Activated CD8-positive, alpha-beta T cell treated with anti-CD3 and anti-CD28 coated beads for 36 hours (primary cell): ENCODE measurements at regions not wholly inside any gene's neighbourhood (a gene's known extent, or its start where the extent isn't known, plus 50 kb on each side); places are given as distances from the start of the nearest gene placed in this dataset.

Experiments
- ATAC-seq: fragments of 200-7000 bp; cut with Tn5 transposase; one replicate; pipeline ENCODE4 v1.10.0; 2021; ENCODE audit warnings: mild to moderate bottlenecking, moderate library complexity
- CTCF ChIA-PET: fragments of 350-600 bp; sonication (Branson Sonifier 250); formaldehyde crosslinking; loops from one replicate; lab custom pipeline; 2021; ENCODE audit warnings: antibody characterized with exemption; lab: Charles Lee
- POLR2A ChIA-PET: fragments of 350-600 bp; sonication (Branson Sonifier 250); formaldehyde crosslinking; loops from one replicate; lab custom pipeline; 2021; ENCODE audit warnings: antibody characterized with exemption; lab: Charles Lee
- DNase-seq: peaks from one replicate; pipeline ENCODE4 v3.0.0-alpha.2; 2020
- H3K27ac Mint-ChIP-seq: one replicate; pipeline ENCODE4 v1.8.0; 2021; ENCODE audit warnings: mild to moderate bottlenecking, mixed read lengths
- H3K27me3 Mint-ChIP-seq: one replicate; pipeline ENCODE4 v1.8.0; 2021; ENCODE audit warnings: mixed read lengths
- H3K36me3 Mint-ChIP-seq: one replicate; pipeline ENCODE4 v1.8.0; 2021; ENCODE audit warnings: low read depth, mixed read lengths
- H3K4me1 Mint-ChIP-seq: one replicate; pipeline ENCODE4 v1.8.0; 2021; ENCODE audit warnings: low read depth, mixed read lengths
- H3K4me3 Mint-ChIP-seq: one replicate; pipeline ENCODE4 v1.8.0; 2021; ENCODE audit warnings: mild to moderate bottlenecking, moderate library complexity, mixed read lengths
- H3K9me3 Mint-ChIP-seq: one replicate; pipeline ENCODE4 v1.8.0; 2021; ENCODE audit warnings: mixed read lengths
- intact Hi-C: fragments of 100-400 bp; cut with micrococcal nuclease; formaldehyde crosslinking; loops from one replicate; pipeline ENCODE4 v1.10.0; 2022
- TF ChIP-seq, protein P1 (sequence below): fragments of 200-600 bp; IDR thresholded peaks from one replicate; pipeline ENCODE4 v1.8.0; 2022; ENCODE audit warnings: antibody characterized with exemption, mild to moderate bottlenecking

DNA sequence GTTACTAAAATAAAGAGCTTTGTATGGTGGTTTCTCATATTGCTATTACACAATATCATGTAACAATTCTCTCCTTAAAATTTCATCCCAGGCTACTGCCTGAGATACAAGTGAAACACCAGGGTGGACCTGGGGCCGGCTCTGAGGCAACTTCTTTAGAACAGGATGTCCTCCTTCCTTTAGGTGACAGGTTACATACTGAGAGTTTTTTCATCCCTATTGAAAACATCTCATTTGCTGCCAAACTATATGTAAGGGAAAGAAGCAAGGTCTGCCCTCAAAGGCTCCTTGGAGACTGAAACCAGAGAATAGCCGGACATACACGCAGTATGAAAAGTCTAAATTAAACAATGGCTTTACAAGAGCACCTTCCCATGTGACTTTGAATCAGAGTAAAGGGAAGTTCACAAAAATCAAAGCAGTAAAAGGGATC, 139.9 kb downstream of the DUSP6 start:
- Mint-ChIP-seq H3K4me3 (no peak overlapping the region), H3K4me1 (peaks cover 8% of the 10 kb centered on the region), H3K27me3 (no peaks in the 10 kb centered on the region), H3K36me3 (no peaks in the 10 kb centered on the region), H3K27ac (no peak overlapping the region), H3K9me3 (no peaks in the 10 kb centered on the region)
- no peak for ATAC-seq
- CTCF ChIA-PET: interaction anchor here (1.7 kb wide), 1 partner anchor 317 kb away, joined by 4 read pairs; no protein-coding TSS in a partner anchor
- no peak for DNase-seq
- TF ChIP-seq, protein P1, sequence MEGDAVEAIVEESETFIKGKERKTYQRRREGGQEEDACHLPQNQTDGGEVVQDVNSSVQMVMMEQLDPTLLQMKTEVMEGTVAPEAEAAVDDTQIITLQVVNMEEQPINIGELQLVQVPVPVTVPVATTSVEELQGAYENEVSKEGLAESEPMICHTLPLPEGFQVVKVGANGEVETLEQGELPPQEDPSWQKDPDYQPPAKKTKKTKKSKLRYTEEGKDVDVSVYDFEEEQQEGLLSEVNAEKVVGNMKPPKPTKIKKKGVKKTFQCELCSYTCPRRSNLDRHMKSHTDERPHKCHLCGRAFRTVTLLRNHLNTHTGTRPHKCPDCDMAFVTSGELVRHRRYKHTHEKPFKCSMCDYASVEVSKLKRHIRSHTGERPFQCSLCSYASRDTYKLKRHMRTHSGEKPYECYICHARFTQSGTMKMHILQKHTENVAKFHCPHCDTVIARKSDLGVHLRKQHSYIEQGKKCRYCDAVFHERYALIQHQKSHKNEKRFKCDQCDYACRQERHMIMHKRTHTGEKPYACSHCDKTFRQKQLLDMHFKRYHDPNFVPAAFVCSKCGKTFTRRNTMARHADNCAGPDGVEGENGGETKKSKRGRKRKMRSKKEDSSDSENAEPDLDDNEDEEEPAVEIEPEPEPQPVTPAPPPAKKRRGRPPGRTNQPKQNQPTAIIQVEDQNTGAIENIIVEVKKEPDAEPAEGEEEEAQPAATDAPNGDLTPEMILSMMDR: no peak
- POLR2A ChIA-PET: no interaction called here
- intact Hi-C loops: no loop called here

DNA sequence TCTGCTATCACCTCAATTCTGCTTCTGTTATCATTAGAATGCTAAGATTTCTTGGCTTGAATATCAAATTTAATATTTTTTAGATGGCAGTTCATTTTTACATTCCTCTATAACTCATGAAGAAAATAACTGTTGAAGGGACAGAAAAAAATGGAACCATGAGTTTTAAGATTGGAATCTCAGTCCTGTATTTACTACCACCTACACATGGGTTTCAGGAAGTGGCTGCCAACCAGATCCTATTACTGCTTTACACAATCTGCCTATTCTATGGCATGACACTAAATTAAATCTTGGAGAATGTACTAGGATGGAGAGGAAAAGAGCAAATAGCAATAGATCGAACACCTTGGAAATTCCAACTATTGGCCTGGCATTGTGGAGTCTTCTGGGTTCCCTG, 140.8 kb downstream of the DUSP6 start:
- Mint-ChIP-seq H3K36me3 (no peaks in the 10 kb centered on the region), H3K27me3 (no peaks in the 10 kb centered on the region), H3K27ac (no peak overlapping the region), H3K4me3 (no peak overlapping the region), H3K9me3 (no peaks in the 10 kb centered on the region), H3K4me1 (peaks cover 8% of the 10 kb centered on the region)
- POLR2A ChIA-PET: no interaction called here
- ATAC-seq (no peak), DNase-seq (no peak)
- intact Hi-C loops: no loop called here
- CTCF ChIA-PET: interaction anchor here (1.7 kb wide), 1 partner anchor 318 kb away, joined by 4 read pairs; no protein-coding TSS in a partner anchor
- TF ChIP-seq, protein P1: no peak

DNA sequence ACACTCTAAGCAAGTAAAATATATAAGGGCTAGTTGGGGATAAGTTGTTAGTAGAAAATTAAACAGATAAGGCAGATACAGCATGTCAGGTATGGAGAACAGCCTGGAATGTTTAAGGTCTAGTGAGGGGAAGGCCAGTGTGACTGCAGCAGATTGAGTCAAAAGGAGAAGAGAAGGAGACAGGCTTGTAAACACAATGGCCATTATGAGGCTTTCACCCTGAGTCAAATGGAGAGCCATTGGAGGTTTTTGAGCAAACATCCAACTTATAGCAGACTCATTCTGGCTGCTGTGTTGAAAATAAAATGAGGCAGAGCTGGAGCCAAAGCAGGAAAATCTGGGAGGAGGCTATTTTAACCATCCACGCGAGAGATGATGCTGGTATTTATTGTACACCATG, 142.0 kb downstream of the DUSP6 start:
- Mint-ChIP-seq H3K27ac (no peak overlapping the region), H3K27me3 (no peaks in the 10 kb centered on the region), H3K9me3 (no peaks in the 10 kb centered on the region), H3K36me3 (no peaks in the 10 kb centered on the region), H3K4me1 (peaks cover 8% of the 10 kb centered on the region), H3K4me3 (no peak overlapping the region)
- ATAC-seq (no peak), DNase-seq (no peak)
- CTCF ChIA-PET: interaction anchor here (2.3 kb wide), 1 partner anchor 12 kb away, joined by 5 read pairs; no protein-coding TSS in a partner anchor
- intact Hi-C loops: no loop called here
- POLR2A ChIA-PET: no interaction called here
- TF ChIP-seq, protein P1: no peak

DNA sequence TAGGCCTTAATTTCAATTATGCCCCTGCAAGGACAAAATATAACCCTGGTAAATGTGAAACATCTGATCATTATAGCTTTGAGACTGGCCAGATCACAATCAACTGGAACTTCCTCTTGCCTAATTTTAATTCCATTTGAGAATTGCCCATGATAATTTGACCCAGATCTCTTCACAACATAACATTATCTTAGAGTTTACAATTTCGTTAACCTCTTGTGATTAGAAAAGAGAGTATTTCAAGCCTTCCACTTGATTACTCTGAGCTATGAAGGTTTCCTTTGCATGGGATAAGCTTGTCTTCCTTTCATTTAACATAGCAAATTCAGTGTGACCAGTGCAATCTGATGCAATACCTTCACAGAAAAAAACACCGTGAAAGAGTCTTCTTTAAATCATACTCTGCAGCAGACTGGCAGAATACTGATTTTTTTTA, 143.6 kb downstream of the DUSP6 start:
- no peak for ATAC-seq
- ChIA-PET POLR2A (no interaction called here), CTCF (interaction anchor here (2.3 kb wide), 1 partner anchor 14 kb away, joined by 5 read pairs; no protein-coding TSS in a partner anchor)
- DNase-seq: no peak
- Mint-ChIP-seq H3K4me3 (no peak overlapping the region), H3K36me3 (no peaks in the 10 kb centered on the region), H3K27me3 (no peaks in the 10 kb centered on the region), H3K9me3 (no peaks in the 10 kb centered on the region), H3K27ac (no peak overlapping the region), H3K4me1 (peaks cover 9% of the 10 kb centered on the region)
- intact Hi-C loops: no loop called here
- TF ChIP-seq, protein P1: no peak

DNA sequence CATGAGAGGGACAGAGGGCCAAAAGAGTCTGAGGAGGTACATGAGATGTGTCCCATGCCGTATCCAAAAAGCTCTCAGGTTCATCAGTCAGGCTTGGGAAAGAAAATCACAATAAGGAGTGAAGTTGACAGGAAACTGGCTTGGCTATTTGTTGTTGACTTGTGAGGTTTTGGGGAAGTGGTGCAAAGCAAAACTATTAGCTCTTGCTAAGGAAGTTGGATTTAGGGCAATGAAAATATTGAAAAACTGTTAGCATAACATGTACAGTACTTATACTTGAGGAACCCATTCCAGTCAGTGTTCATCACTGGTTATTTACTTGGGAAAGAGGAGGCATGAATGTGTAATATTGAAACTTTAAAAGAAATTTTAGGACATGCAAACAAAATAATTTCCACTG, 145.9 kb downstream of the DUSP6 start:
- POLR2A ChIA-PET: no interaction called here
- CTCF ChIA-PET: interaction anchor here (1.0 to 1.4 kb wide), 2 partner anchors 39 to 256 kb away, joined by 3 read pairs; no protein-coding TSS in a partner anchor
- TF ChIP-seq, protein P1: no peak

More for the DNA sequence above, 145.9 kb downstream of the DUSP6 start:
- intact Hi-C loops: no loop called here
- DNase-seq: no peak
- Mint-ChIP-seq H3K4me3 (no peak overlapping the region), H3K36me3 (no peaks in the 10 kb centered on the region), H3K27me3 (no peaks in the 10 kb centered on the region), H3K9me3 (no peaks in the 10 kb centered on the region), H3K27ac (no peak overlapping the region), H3K4me1 (peaks cover 6% of the 10 kb centered on the region)
- no peak for ATAC-seq
